ENCODE measurements at regions not wholly inside any gene's neighbourhood (a gene's known extent, or its start where the extent isn't known, plus 50 kb on each side); places are given as distances from the start of the nearest gene placed in this dataset.

- TF ChIP-seq, protein P1, sequence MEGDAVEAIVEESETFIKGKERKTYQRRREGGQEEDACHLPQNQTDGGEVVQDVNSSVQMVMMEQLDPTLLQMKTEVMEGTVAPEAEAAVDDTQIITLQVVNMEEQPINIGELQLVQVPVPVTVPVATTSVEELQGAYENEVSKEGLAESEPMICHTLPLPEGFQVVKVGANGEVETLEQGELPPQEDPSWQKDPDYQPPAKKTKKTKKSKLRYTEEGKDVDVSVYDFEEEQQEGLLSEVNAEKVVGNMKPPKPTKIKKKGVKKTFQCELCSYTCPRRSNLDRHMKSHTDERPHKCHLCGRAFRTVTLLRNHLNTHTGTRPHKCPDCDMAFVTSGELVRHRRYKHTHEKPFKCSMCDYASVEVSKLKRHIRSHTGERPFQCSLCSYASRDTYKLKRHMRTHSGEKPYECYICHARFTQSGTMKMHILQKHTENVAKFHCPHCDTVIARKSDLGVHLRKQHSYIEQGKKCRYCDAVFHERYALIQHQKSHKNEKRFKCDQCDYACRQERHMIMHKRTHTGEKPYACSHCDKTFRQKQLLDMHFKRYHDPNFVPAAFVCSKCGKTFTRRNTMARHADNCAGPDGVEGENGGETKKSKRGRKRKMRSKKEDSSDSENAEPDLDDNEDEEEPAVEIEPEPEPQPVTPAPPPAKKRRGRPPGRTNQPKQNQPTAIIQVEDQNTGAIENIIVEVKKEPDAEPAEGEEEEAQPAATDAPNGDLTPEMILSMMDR (IDR thresholded peaks at IDR 0.05; ENCODE audit: low read depth, low read length), result no peak
- no peak overlapping the region for H3K4me3 ChIP-seq (ENCODE audit: low read depth, low read length)
Observed at GRCh38 chr1:4355839-4356238, 298.6 kb upstream of the AJAP1 start.

- H3K4me3 ChIP-seq (ENCODE audit: low read depth, low read length), result no peak overlapping the region
- TF ChIP-seq, protein P1 (IDR thresholded peaks at IDR 0.05; ENCODE audit: low read depth, low read length), result no peak
Observed at GRCh38 chr1:4362314-4363044, 291.9 kb upstream of the AJAP1 start.

DNA sequence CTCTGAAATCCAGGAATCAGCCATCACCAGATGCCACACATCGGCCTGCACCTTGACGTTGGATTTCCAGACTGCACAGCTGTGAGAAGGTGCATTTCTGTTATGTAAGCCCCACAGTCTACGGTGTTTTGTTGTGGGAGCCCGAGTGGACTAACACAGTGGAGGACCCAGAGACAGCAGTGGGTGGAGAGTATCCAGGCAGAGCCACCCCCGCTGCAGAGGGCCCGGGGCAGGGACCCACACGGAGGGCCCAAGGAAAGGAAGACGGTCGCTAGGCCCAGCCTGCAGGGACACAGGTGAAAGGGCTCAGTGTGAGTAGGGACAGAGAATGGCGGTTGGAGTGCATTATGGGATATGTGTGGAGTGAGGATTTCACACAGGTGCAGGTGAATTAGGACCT lies 288.3 kb upstream of the AJAP1 start:
- TF ChIP-seq, protein P1 (IDR thresholded peaks at IDR 0.05; ENCODE audit: low read depth, low read length), result no peak
- H3K4me3 ChIP-seq (ENCODE audit: low read depth, low read length), result no peak overlapping the region

GRCh38 chr1:4367230-4367777 lies 287.1 kb upstream of the AJAP1 start:
- TF ChIP-seq, protein P1 (IDR thresholded peaks at IDR 0.05; ENCODE audit: low read depth, low read length), result no peak
- H3K4me3 ChIP-seq (ENCODE audit: low read depth, low read length), result no peak overlapping the region

- TF ChIP-seq, protein P1 (IDR thresholded peaks at IDR 0.05; ENCODE audit: low read depth, low read length), result no peak
- no peak overlapping the region for H3K4me3 ChIP-seq (ENCODE audit: low read depth, low read length)
Observed at GRCh38 chr1:4369335-4369734, 285.1 kb upstream of the AJAP1 start.

DNA sequence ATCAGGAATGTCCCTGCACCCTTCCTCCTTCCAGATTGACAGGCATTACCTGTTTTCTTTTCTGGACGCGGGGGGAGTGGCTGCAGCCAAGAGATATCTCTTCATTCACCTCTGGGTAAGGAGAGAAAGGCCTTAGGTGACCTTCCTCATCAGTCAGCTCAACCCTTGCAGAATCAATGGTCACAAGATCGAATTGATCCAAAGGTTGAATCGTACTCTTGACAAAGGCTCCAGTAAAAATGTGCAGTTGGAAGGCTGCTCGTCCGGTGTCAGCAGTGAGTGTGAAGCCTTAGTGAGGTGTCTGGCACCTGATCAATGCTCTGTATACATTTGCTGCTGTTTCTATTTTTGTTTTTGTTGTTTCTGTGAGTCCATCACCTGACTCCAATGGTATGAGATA lies 282.6 kb upstream of the AJAP1 start:
- TF ChIP-seq, protein P1 (IDR thresholded peaks at IDR 0.05; ENCODE audit: low read depth, low read length), result no peak
- no peak overlapping the region for H3K4me3 ChIP-seq (ENCODE audit: low read depth, low read length)

GRCh38 chr1:4375812-4376211 lies 278.6 kb upstream of the AJAP1 start:
- no peak overlapping the region for H3K4me3 ChIP-seq (ENCODE audit: low read depth, low read length)
- TF ChIP-seq, protein P1 (IDR thresholded peaks at IDR 0.05; ENCODE audit: low read depth, low read length), result no peak
